AG09319 (cell line): ENCODE measurements at regions not wholly inside any gene's neighbourhood (a gene's known extent, or its start where the extent isn't known, plus 50 kb on each side); places are given as distances from the start of the nearest gene placed in this dataset.

Source experiments
- DNase-seq: peaks from one replicate; pipeline ENCODE4 v3.0.0-alpha.2; 2010; ENCODE audit warnings: low read depth; ENCODE audit errors: extremely low read depth
- TF ChIP-seq, protein P1 (sequence below): IDR thresholded peaks from 2 replicates; pipeline ENCODE4 v1.5.1; 2011; ENCODE audit warnings: low read depth, mild to moderate bottlenecking, inconsistent platforms, low read length, moderate library complexity

DNA sequence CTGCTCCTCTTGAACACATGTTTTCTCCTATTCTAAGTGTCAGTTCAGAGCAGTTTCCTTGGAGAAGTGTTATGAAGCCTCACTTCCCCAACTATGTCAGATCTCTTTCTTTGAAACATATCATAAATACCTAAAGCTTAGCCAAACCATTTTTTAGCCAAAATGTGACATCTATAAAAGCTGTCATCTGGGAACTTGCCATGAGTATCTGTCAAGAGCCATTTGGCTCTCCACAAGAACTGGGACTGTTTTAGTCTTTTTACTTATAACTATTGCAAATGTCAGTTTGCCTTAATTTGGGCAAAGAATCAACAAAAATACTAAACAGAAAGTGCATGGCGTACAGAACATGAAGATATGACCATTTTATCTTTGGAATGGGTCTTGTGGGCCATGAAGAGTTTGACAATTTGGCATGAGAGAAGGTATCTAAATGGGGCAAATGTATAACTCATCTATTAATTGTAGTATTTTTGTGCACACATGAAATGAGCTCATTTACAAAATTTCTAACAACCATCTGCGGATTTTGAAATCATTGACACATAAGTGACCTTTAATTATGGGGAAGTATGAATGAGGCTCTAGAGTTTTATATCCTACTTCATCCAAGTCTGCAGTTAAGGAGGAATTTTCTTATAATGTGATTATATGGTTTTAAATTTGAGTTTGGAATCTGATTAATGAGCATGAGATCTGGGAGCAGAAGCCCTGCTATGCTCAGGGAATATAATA is 129.1 kb upstream of the PACRGL start:
- no peak for DNase-seq
- TF ChIP-seq, protein P1, sequence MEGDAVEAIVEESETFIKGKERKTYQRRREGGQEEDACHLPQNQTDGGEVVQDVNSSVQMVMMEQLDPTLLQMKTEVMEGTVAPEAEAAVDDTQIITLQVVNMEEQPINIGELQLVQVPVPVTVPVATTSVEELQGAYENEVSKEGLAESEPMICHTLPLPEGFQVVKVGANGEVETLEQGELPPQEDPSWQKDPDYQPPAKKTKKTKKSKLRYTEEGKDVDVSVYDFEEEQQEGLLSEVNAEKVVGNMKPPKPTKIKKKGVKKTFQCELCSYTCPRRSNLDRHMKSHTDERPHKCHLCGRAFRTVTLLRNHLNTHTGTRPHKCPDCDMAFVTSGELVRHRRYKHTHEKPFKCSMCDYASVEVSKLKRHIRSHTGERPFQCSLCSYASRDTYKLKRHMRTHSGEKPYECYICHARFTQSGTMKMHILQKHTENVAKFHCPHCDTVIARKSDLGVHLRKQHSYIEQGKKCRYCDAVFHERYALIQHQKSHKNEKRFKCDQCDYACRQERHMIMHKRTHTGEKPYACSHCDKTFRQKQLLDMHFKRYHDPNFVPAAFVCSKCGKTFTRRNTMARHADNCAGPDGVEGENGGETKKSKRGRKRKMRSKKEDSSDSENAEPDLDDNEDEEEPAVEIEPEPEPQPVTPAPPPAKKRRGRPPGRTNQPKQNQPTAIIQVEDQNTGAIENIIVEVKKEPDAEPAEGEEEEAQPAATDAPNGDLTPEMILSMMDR, result no peak

DNA sequence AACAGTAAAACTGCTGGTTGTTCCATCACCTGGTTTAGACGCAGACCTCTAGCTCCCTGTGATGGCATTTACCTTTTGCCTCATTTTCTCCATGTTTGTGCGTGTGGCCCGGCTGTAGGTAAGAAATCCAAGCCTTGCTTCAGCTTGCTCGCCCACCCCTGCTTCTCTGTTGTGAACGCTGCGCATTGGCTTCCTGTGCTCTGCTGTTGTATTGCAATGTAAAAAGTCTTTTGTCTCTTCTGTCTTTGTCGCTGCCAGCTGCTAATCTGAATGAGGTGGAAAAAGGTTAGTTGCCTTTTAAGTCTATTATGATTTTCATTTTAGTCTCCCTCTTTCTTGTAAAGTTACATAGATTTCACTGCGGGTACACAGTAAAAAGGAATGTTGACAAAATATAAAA is 127.3 kb upstream of the PACRGL start:
- no peak for DNase-seq
- TF ChIP-seq, protein P1, result no peak

DNA sequence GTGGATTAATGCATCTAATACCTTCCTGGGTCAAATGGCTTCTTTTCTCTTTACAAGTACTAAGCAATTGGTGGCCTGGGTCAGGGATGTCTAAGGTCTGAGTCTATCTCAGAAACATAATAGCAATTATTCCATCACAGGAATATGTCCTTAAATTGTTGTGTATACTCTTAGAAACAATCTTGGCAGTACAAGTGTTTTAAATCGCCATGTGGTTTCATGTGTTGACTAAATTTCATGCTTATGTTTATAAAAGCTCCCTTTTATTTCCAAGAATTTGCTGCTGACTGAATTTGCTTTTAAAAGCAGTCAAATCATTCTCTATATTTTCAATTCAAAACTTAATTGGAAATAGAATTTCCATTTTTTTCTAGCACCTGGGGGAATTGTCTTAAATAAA is 125.3 kb upstream of the PACRGL start:
- no peak for DNase-seq
- TF ChIP-seq, protein P1, result no peak

DNA sequence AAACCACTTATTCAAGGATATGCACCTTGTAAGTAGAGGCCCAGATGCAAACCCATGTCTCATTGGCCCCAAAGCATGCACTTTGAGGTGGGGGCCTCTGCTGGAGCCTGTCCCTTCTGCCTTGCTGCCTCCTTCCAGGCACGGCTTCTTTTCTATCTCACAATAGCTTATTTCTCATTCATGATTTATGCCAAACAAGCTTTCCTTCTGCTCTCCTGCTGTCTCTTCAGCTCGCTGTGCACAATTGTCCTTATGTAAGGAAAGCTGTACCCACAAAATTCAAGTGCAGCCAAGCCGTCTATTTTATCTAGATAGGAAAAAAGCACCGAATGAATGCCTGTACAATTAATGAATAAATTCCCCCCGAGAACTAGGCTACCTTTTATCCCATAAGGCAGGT is 124.8 kb upstream of the PACRGL start:
- TF ChIP-seq, protein P1, result no peak
- DNase-seq, result no peak

DNA sequence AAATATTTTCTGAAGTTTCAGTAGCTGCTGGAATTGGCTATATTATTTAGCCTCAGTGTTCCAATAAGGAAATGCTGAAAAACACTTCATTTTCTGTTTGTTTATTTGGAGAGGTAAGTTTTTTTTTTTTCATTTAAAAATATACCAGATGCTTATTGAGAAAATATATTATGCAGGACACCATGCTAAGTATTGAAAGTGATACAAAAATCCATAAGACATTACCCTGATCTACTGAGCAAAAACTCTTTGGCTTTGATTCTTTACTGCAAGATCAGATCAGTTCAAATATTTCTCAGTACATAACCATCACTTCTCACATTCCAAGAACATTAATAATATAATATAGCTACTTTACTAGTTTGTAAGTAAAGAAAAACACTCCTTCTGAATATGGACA is 123.4 kb upstream of the PACRGL start:
- TF ChIP-seq, protein P1, result no peak
- DNase-seq, result no peak

DNA sequence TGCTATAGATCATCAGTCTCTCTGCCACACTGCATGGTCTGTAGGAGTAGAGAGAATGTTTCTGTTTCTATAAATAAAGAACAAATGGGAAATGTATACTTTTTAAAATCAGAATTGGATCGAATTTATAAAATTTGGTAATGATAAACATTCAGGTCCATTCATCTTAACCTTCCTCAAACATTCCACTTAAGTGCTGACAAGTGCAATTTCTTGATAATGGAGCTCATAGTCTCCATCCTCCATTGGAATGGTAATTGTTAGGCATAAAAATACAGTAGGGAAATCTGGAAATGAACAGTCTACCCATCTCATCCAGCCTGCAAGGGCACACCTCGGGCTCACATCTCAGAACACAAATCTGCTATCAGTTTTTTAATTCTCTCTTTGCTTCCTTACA is 122.6 kb upstream of the PACRGL start:
- TF ChIP-seq, protein P1, result no peak
- DNase-seq, result no peak

DNA sequence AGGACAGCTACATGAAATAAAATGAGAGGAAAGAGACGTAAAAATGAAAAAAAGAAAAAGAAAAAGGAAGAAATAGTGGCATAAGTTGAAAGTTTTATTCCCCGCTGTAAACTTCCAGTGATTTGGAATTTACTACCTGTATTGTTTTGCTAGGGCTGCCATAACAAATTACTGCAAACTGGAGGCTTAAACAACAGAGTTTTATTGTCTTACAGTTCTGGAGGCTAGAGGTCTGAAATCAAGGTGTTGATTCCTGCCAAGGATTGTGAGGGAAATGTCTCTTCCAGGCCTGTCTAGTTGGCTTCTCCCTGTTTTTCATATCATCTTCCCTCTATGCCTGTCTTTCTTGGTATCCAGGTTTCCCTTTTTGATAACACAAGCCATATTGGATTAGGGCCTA is 119.4 kb upstream of the PACRGL start:
- DNase-seq, result no peak
- TF ChIP-seq, protein P1, result no peak
